VCaP (cell line): ENCODE measurements at regions not wholly inside any gene's neighbourhood (a gene's known extent, or its start where the extent isn't known, plus 50 kb on each side); places are given as distances from the start of the nearest gene placed in this dataset.

Experiments
- H3K27ac ChIP-seq: fragments of 450-650 bp; 2 replicates; pipeline ENCODE4 v1.5.1; 2017
- TF ChIP-seq, protein P1 (sequence below): fragments of 450-650 bp; conservative IDR thresholded peaks from 2 replicates; pipeline ENCODE4 v1.5.1; 2017; ENCODE audit warnings: mild to moderate bottlenecking, moderate library complexity

DNA sequence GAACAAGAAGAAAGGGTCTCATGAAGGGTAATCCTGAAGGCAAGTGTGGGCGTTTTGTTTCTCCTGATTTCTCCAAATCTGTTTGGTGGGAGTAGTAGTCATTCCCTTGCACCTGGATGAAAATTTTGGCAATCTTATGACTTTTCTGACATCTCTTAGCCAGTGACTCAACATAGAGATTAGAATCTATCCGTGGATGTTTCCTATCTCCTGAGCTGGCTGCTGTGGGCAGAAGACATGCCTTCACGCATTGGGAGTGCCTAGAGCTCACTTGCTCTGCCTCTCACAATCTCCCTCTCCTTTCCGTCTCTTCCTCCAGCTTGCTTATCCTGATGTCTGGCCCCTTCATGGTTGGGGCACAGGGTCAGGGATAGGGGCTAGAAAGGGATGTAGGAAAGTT is 174.2 kb upstream of the NFIA start:
- no peak overlapping the region for H3K27ac ChIP-seq
- TF ChIP-seq, protein P1, sequence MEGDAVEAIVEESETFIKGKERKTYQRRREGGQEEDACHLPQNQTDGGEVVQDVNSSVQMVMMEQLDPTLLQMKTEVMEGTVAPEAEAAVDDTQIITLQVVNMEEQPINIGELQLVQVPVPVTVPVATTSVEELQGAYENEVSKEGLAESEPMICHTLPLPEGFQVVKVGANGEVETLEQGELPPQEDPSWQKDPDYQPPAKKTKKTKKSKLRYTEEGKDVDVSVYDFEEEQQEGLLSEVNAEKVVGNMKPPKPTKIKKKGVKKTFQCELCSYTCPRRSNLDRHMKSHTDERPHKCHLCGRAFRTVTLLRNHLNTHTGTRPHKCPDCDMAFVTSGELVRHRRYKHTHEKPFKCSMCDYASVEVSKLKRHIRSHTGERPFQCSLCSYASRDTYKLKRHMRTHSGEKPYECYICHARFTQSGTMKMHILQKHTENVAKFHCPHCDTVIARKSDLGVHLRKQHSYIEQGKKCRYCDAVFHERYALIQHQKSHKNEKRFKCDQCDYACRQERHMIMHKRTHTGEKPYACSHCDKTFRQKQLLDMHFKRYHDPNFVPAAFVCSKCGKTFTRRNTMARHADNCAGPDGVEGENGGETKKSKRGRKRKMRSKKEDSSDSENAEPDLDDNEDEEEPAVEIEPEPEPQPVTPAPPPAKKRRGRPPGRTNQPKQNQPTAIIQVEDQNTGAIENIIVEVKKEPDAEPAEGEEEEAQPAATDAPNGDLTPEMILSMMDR: no peak

DNA sequence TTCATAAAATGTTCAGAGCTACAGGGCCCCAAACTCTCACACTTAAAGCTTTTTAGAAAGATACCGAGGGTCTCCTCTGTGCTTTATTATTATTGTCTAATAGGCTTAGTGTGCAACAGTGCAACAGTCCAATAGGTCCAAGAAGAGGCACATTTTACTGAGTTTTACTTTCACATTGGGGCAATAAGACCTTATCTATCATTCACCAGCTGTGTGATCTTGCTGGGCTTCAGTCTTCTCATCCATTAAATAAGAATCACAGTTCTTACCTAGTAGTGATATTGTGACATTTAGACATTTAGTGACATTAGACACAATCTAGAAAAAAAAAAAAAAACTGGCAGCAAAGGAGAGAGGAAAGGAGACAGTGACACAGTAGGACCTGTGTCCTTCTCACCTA is 175.8 kb upstream of the NFIA start:
- H3K27ac ChIP-seq: no peak overlapping the region
- TF ChIP-seq, protein P1: no peak

DNA sequence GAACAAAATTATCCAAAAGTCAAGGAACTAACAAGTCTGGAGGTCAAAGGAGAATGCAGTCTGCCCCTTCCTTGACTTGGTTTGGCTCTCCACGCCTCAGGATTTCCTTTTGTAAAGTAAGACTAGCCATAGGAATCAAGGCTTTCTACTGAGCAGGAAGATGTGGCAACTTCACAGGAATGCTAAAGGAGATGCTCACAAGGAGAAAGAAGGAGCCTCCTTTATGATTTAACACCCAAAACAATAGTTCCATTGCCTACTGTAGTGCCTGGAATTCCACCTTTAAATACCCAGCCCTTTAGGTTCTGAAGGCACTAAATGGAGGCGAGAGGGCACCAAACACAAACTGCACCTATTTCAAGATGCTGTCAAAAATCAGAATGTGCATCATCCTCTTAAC is 176.3 kb upstream of the NFIA start:
- TF ChIP-seq, protein P1: no peak
- H3K27ac ChIP-seq: no peak overlapping the region

DNA sequence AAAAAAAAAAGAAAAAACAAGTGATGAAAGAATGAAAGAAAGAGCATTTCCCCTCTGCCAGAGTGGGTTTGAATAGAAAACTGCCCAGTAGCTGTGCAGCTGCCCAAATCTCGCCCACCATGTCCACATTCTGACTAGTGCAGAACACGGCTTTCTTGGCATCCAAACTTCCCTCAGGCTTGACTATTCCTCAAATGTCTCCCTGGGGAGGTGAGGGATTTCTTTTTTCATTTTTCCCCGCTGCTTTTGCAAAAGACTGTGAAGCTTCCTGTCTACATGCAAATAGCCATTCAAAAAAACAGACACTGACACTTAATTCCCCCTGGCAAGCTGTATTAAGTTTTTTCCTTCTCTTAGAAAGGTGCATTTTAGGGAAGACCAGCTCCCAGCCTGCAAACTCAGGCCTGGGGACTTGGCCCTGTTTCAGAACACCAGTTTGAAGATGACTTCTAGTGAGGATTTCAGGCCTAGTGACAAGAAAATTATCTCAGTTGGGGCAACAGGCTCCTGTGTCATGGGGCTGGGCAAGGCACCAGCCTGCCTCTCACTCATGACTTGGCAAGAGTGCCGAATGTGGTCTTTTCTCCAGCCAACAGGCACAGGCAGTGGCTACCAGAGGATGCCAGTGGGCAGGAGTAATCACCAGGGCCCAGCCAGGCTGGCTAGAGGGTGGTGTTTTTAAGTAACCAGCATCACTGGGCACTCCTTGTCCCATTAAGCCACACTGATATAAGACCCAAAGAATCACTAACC is 178.1 kb upstream of the NFIA start:
- H3K27ac ChIP-seq: no peak overlapping the region
- TF ChIP-seq, protein P1: no peak

DNA sequence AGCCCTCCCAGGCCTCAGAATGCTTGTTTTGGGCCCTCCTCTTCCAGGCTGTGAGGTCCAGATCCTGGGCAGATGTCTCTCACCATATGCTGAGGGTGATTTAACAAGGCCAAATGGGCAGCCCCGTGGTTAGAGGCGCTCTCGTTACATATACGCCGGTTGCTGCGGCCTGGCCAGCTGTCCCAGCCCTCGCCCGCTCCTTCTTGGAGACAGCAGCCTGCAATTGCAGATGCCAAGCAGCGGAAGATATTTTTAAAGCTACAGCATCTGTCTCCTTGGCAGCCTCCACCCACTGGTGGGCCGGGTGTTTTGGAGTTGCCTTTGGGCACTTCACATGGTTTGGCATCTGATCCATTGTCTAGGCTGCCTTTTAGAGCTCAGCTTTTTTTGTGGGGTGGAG is 178.8 kb upstream of the NFIA start:
- TF ChIP-seq, protein P1: no peak
- H3K27ac ChIP-seq: no peak overlapping the region

DNA sequence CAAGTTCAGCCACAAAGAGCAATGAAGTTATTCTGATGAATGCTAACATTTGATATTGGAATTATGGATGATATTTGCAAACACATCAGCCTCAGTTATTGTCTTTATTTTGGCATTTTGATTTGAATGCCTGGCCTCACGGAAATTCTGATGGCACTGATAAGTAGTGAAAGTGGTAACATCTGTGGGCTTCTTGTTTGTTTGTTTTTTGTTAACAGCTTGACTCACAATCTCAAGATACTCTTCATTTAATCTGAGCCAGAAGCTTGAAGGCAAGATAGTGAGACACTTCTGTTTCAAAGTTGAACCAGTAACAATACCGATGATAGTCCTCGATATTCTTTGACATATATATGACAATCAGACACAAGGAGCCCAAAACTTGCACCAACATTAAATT is 182.9 kb upstream of the NFIA start:
- TF ChIP-seq, protein P1: no peak
- H3K27ac ChIP-seq: no peak overlapping the region

DNA sequence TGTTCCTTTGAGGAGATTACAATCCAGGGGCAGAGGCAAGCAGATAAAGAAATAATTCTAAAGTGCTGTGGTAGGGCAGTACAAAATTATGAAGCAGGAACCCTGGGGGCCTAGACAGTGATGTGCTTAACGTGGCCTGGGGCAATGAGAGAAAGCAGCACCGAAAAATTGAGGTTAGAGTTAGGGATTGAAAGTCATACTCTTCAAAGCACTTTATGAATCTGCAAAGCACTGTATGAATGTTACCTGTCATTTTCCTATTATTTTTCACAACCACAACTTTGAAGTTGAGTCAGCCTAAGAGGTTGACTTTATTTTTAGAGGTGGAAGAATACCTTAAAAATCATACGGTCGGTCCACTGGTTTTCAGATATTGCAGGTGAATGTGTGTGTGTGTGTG is 183.4 kb upstream of the NFIA start:
- TF ChIP-seq, protein P1: no peak
- H3K27ac ChIP-seq: no peak overlapping the region
